Gastroesophageal sphincter (tissue), 4 donors: ENCODE measurements at regions not wholly inside any gene's neighbourhood (a gene's known extent, or its start where the extent isn't known, plus 50 kb on each side); places are given as distances from the start of the nearest gene placed in this dataset.

Experiments
- ATAC-seq: fragments of 150-250 bp; one replicate; pipeline ENCODE4 v1.9.1; 2016; ENCODE audit warnings: mild to moderate bottlenecking, moderate library complexity
- H3K27ac ChIP-seq, 4 donors: fragments of 200-600 bp; sonication (generic) in 3 of 4; 1 replicate in 3 of 4; 2 replicates in 1 of 4; pipeline ENCODE4 v1.5.1; 2016 to 2019
- H3K27me3 ChIP-seq: fragments of 200-600 bp; sonication (generic); one replicate; pipeline ENCODE4 v1.5.1; 2019
- H3K36me3 ChIP-seq, 2 donors: fragments of 200-600 bp; sonication (generic); one replicate each; pipeline ENCODE4 v1.5.1; 2019; ENCODE audit warnings: control low read depth in 1 of 2
- H3K4me1 ChIP-seq, 3 donors: fragments of 200-600 bp; sonication (generic); 1 replicate in 2 of 3; 2 replicates in 1 of 3; pipeline ENCODE4 v1.5.1; 2016 to 2019; ENCODE audit warnings: control low read depth in 2 of 3
- H3K4me3 ChIP-seq, 2 donors: fragments of 200-600 bp; sonication (generic); one replicate each; pipeline ENCODE4 v1.5.1; 2019; ENCODE audit warnings: mild to moderate bottlenecking in 1 of 2, moderate library complexity in 1 of 2
- H3K9me3 ChIP-seq, 3 donors: fragments of 200-600 bp; sonication (generic); one replicate each; pipeline ENCODE4 v1.5.1; 2017 to 2019; ENCODE audit warnings: control low read depth in 2 of 3
- EP300 ChIP-seq: sonication (generic); formaldehyde crosslinking; IDR thresholded peaks from one replicate; pipeline ENCODE4 v1.6.1; 2017; ENCODE audit warnings: antibody characterized with exemption, mild to moderate bottlenecking
- POLR2A ChIP-seq, 2 donors: fragments of 450-650 bp; IDR thresholded peaks; one replicate each; pipeline ENCODE4 v1.6.1; 2017; ENCODE audit warnings: antibody characterized with exemption in 2 of 2, mild to moderate bottlenecking in 2 of 2, moderate library complexity in 1 of 2
- POLR2AphosphoS5 ChIP-seq: sonication (generic); formaldehyde crosslinking; IDR thresholded peaks from one replicate; pipeline ENCODE4 v1.6.1; 2017; ENCODE audit warnings: antibody characterized with exemption
- WGBS, 2 donors: methylation state at CpG; one replicate each; pipeline ENCODE4 v1.1.5; 2018; ENCODE audit warnings: low coverage in 1 of 2; 5-methylcytosine and 5-hydroxymethylcytosine counted together
- TF ChIP-seq, protein P1 (sequence below), 4 experiments: fragments of 200-600 bp in 2 of 4; fragments of 450-650 bp in 2 of 4; sonication (generic) in 1 of 4; IDR thresholded peaks; one replicate each; pipeline ENCODE4 v1.5.1; 2017 to 2019; ENCODE audit warnings: antibody characterized with exemption in 4 of 4, mild to moderate bottlenecking in 2 of 4, moderate library complexity in 2 of 4

DNA sequence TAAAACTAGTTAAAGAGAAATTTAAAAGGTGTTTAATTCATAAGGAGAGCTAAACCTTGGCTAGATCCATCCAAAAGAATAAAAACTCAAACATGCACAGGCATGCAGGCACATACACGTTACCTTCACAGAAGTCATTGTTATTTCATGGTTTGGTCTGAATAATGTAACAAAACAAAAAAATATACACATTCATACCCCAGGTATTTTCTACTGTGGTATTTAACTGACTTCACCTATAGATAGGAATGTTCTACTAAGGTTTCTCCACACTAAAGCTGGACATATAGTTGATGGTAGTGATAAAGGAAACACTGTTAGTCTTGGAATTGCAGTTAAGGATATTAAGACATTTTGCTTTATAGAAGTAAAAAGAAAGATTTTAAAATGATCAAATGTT lies 283.6 kb upstream of the PCDH10 start:
- TF ChIP-seq, protein P1, sequence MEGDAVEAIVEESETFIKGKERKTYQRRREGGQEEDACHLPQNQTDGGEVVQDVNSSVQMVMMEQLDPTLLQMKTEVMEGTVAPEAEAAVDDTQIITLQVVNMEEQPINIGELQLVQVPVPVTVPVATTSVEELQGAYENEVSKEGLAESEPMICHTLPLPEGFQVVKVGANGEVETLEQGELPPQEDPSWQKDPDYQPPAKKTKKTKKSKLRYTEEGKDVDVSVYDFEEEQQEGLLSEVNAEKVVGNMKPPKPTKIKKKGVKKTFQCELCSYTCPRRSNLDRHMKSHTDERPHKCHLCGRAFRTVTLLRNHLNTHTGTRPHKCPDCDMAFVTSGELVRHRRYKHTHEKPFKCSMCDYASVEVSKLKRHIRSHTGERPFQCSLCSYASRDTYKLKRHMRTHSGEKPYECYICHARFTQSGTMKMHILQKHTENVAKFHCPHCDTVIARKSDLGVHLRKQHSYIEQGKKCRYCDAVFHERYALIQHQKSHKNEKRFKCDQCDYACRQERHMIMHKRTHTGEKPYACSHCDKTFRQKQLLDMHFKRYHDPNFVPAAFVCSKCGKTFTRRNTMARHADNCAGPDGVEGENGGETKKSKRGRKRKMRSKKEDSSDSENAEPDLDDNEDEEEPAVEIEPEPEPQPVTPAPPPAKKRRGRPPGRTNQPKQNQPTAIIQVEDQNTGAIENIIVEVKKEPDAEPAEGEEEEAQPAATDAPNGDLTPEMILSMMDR (IDR thresholded peaks at IDR 0.05): no peak
- TF ChIP-seq POLR2AphosphoS5 (no peak), POLR2A (IDR thresholded peaks at IDR 0.05) (no peak), EP300 (no peak)
- no peak overlapping the region for H3K4me3 ChIP-seq
- ATAC-seq: no peak
- H3K36me3 ChIP-seq: no peaks in the 10 kb centered on the region
- H3K27ac ChIP-seq: no peak overlapping the region
- 80 to 81% methylated on average over 1 of the region's 1 CpG for WGBS, 2 donors
- H3K4me1 ChIP-seq: no peaks in the 10 kb centered on the region
- no peaks in the 10 kb centered on the region for H3K9me3 ChIP-seq
- H3K27me3 ChIP-seq: no peaks in the 10 kb centered on the region

DNA sequence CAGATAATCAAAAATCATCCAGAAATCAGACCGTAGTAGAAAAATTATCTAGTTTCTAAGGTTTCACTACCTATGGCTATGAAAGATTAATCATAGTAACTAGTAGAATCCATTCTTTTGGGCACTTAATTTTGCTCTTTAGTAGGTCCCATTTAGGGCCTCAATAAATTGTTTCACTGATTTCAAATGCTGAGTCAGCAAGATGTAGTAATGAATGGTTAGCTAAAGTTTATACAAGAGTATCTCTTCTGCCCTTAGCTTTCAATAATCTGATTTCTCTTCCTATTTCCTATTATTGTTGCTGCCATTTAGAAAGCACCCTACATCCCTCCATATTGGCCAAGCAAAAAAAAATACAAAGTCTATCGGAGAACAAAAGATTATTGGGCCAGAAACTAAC lies 283.2 kb upstream of the PCDH10 start:
- Histone ChIP-seq H3K36me3 (no peaks in the 10 kb centered on the region), H3K27me3 (no peaks in the 10 kb centered on the region), H3K4me1 (no peaks in the 10 kb centered on the region), H3K4me3 (no peak overlapping the region), H3K9me3 (peaks cover 0 to under 1% (median 0%) of the 10 kb centered on the region in 3 donors), H3K27ac (no peak overlapping the region)
- WGBS, 2 donors: 96 to 100% methylated on average over 1 to 2 of the region's 2 CpGs
- TF ChIP-seq, protein P1 (IDR thresholded peaks at IDR 0.05): no peak
- ATAC-seq: no peak

DNA sequence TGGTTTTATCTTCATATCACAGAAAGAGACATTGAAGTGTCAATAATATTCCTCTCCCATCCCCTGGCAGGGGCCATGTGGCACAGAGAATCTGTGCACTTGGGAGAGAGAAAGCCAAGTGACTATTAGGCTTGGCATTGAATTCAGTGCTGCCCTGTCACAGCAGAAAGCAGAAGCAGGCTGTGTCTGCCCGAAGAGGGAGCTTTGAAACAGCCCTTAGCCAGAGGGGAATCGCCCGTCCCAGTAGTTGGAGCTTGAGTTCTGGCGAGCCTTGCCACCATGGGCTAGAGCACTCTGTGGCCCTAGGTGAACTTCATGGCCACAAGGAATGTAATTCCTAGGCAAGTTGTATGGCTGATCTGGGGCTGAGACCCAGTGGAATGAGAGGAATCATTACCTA lies 282.5 kb upstream of the PCDH10 start:
- ATAC-seq: no peak
- no peaks in the 10 kb centered on the region for H3K36me3 ChIP-seq
- no peak overlapping the region for H3K4me3 ChIP-seq
- H3K9me3 ChIP-seq: peaks cover 0 to 7% (median 0%) of the 10 kb centered on the region in 3 donors
- H3K27ac ChIP-seq: no peak overlapping the region
- WGBS, 2 donors: 40% methylated on average over 1 of the region's 4 CpGs; no CpG with 5 or more reads in 1 of the 2 donors
- TF ChIP-seq EP300 (no peak), POLR2A (IDR thresholded peaks at IDR 0.05) (no peak), POLR2AphosphoS5 (no peak)
- TF ChIP-seq, protein P1 (IDR thresholded peaks at IDR 0.05): no peak
- H3K27me3 ChIP-seq: no peaks in the 10 kb centered on the region
- H3K4me1 ChIP-seq: no peaks in the 10 kb centered on the region

DNA sequence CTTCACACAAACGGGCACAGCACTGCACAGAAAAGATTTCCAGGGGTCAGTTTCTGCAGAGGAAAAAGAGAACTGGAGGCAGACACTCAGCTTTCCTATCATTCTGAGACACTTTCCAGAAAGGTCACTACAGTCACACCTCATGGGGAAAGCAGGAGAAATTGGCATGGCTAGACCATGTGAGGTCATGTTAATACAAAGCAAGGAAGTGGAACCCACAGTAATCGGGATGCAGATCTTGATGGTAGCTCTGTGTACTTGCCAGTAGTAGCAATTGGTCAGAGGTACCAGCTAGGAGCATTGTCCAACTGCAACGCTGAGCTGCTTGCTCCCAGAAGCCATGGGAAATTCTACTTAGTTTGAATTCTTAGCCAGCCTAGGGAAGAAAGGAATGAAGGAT lies 255.3 kb upstream of the PCDH10 start:
- Histone ChIP-seq H3K27ac (no peak overlapping the region), H3K9me3 (no peaks in the 10 kb centered on the region), H3K4me3 (no peak overlapping the region), H3K27me3 (no peaks in the 10 kb centered on the region), H3K36me3 (no peaks in the 10 kb centered on the region), H3K4me1 (no peaks in the 10 kb centered on the region)
- WGBS, 2 donors: 73 to 84% methylated on average over 3 of the region's 3 CpGs
- no peak for ATAC-seq
- no peak for TF ChIP-seq EP300
- no peak for TF ChIP-seq POLR2AphosphoS5
- TF ChIP-seq, protein P1 (IDR thresholded peaks at IDR 0.05): no peak
- TF ChIP-seq POLR2A (IDR thresholded peaks at IDR 0.05): no peak

DNA sequence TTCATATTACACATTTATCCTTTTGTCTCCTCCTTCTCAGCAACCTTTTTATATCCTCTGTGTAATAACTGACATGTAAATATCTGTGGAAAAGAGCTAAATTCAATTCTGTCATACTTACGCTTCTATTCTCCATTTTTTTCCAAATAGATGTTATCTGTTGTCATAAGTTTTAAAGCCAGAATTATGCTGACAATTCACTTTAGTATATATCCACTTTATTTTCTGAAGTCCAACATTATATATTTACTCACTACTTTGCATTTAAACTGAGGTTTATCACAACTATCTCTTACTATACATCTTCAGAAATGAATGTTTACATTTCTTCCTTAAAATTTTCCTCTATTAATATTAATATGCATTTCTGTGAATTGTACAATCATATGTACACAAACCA lies 247.9 kb upstream of the PCDH10 start:
- Histone ChIP-seq H3K27me3 (no peaks in the 10 kb centered on the region), H3K9me3 (no peaks in the 10 kb centered on the region), H3K36me3 (no peaks in the 10 kb centered on the region), H3K4me1 (no peaks in the 10 kb centered on the region), H3K4me3 (no peak overlapping the region), H3K27ac (no peak overlapping the region)
- WGBS, 2 donors: 92% methylated on average over 1 of the region's 1 CpG
- TF ChIP-seq, protein P1 (IDR thresholded peaks at IDR 0.05): no peak
- TF ChIP-seq EP300: no peak
- TF ChIP-seq POLR2AphosphoS5: no peak
- no peak for TF ChIP-seq POLR2A (IDR thresholded peaks at IDR 0.05)
- ATAC-seq: no peak
